NCI-H2171 treated with DMSO at 0.1 percent for 48 hours (cell line): ENCODE measurements at regions not wholly inside any gene's neighbourhood (a gene's known extent, or its start where the extent isn't known, plus 50 kb on each side); places are given as distances from the start of the nearest gene placed in this dataset.
"Not testable (repeated sequence)": the region's sequence is repeated elsewhere in the genome, so short reads cannot be mapped to it uniquely, and the experiment has no call there.

ENCODE experiments used
- DNase-seq: peaks from one replicate; lab custom pipeline; 2025; lab: John Stamatoyannopoulos, UW

DNA sequence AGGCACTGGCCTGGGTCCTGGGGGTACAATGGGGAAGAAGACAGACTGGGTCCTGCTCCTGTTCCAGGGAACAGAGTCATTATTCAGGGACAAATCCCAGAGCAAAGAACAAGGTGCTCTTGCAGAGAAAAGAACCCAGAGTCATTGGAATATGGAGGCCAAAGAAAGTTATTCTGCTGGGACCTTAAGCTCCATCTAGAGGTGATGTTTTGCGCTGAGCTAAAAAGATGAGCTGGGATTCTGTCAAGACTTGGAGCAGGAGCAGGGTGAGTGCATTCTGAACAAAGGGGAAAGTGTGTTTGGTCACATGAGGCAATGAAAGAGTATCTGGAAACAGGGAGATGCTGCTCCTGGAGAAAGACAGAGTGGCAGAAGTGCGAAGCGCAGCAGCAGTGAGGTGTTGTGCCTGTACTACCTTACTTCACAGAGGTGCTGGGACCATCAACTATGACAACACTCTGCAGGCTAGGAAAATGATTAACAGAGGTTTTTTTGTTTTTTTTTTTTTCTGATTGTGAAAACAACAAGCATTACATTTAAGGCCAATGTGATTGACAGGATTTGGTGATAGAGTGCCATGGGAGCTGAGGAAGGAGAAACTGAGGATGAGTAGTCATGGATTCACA is 95.3 kb upstream of the TNFSF11 start:
- peak; percentile 14 for DNase-seq

DNA sequence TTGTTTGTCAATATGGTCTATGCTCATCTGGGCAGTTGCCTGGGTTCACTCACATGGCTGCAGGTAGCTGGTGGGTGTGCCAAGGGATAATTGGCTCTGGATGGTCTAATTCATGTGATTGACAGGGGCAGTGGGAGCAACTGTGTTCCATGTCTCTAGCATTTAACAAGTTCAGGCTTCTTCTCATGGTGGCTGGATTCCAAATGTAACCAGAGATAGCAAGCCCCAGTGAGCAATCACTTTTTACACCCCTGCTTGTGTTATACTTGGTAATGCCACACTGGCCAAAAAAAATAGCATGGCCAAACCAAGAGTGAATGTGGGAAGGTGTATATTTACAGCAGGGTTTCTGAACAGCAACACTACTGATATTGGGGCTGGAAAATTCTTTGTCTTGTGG is 89.6 kb upstream of the TNFSF11 start:
- DNase-seq = peak; percentile 79

DNA sequence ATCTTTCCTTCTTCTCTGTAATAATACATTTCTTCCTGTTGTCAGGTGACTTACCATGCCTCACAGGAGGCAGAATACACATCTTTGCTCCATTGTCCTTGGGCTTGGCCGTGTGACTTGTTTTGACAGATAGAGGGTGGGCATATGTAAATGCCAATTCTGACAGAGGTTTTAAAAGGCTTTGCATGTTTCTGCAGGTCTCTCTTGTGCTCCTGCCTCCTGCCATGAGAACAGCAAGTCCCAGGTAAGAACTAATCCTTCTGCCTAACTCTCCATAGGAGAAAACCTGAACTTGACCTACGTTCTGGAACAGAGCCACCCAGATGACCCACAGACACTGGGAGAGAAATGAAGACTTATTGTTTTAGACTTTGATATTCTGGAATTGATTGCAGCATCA is 88.7 kb upstream of the TNFSF11 start:
- DNase-seq = peak; percentile 11

DNA sequence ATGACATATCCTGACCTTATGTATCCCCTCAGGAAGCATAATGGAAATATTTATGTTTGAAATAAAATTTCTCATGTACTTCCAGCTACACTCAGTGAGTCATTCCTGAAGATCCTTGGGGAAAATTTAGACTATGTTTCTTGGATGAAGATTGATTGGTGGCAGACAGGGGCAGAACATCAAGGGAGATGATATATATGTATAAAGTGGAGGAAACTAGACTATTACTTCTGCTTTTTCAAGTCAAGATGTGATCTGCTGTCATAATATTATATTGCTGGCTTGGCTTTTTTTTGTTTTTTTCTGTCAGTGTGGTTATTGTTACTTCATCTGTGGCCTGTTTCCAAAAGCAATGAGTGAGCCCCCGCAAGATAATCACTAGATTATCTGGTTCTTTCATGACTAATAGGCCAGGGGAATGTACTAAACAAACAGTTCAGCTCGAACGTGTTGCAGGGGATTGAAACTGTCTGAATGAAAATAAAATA is 87.2 kb upstream of the TNFSF11 start:
- no peak for DNase-seq

DNA sequence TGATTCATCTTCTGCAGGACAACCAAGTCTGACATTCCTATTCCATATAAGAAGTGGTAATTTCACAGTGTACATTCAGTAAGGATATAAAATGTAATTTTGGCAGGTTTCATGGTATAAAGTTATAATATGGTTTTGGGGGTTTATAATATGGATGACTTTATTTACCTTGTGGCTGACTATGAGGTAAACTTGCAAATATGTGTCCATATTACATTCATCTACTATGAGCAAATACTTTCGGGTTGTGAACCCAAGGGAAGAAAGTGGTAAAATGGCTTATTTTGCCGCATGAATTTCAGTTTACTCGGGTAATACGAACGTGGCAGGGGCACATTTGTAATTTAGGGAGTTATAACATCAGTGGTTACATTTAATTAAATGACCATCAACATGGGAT is 86.7 kb upstream of the TNFSF11 start:
- no peak for DNase-seq

DNA sequence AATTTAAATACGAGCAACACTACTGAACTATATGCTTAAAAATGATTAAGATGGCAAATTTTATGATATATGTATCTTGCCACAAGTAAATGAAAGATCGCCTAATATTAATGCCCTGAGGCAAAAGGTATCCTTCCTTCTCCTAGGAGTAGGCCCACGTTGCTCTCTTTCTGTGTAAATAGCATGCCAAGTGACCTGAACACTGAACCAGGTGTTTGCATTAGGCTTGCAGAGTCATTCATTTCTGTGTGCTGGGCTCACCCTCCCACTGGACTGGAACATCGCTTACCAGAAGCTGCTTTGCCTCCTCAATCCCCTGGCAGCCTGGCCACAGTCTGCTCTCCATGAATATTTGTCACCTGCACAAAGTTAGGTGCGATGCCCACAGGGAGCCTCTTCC is 83.3 kb upstream of the TNFSF11 start:
- no peak for DNase-seq

DNA sequence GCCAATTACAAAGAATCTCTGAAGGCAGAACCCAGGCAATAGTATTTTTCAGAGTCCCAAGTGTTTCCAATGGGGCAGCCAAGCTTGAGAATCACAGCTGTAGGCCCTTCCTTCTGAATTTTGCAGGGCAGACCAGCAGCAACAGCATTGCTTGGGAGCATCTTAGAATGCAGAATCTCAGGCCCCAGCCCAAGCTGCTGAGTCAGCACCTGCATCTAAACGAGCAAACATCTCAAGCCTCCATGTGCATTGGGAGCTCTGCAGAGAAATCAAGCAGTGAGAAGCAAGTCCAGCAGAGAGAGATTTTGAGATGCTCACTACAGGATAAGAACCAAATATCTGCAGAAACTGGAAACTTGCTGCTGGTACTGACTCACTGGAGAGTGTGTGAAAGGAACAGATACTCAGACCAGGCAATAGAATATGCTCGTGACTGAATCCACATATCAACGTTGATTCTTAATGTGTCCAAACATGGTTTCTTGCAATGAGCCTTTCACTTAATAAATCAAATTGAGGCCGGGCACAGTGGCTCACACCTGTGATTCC is 81.5 kb upstream of the TNFSF11 start:
- DNase-seq = no peak

DNA sequence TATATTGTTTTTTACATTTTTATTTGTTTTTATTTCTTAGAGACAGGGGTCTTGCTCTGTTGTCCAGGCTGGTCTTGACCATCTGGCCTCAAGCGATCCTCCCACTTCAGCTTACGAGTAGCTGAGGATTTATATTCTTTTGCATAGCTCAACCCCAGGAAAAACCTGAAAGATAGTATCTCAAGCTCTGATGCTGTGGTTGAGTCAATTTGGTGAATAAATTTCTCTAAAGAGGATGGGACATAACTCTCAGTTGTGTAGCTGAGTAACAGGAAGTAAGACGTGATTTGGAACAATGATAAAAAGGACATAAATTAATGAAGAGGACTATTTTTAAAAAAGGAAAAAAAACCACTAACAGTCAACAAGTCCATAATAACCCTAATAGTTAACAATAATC is 79.8 kb upstream of the TNFSF11 start:
- DNase-seq = no peak

DNA sequence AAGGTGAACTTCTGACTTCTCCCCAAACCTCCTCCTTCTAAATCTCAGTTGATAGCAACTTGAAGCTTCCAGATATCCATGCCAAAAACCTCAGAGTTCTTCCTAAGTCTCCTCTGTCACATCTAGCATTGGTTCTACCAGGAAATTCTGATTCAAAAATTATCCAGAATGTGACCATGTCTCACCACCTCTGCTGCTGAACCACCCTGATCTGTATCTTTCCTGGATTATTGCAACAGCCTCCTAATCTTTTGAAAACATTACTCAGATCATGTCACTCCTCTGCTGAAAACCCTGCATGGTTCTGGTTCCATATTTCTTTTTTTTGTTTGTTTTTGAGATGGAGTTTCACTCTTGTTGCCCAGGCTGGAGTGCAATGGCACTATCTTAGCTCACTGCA is 78.7 kb upstream of the TNFSF11 start:
- no peak for DNase-seq

DNA sequence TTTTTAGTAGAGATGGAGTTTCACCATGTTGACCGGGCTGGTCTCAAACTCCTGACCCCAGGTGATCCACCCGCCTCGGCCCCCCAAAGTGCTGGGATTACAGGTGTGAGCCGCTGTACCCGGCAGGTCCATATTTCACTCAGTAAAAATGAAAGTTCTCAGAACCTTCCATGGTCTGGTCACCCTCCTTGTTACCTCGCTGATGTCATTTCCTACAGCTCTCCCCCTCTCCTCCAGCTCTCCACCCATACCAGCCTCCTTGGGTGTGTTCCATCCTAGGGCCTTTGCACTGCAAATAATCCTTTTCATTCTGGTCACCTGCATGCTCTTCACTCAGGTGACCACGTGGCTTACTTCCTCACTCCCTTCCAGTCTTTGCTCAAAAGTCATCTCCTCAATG is 78.2 kb upstream of the TNFSF11 start:
- no peak for DNase-seq

DNA sequence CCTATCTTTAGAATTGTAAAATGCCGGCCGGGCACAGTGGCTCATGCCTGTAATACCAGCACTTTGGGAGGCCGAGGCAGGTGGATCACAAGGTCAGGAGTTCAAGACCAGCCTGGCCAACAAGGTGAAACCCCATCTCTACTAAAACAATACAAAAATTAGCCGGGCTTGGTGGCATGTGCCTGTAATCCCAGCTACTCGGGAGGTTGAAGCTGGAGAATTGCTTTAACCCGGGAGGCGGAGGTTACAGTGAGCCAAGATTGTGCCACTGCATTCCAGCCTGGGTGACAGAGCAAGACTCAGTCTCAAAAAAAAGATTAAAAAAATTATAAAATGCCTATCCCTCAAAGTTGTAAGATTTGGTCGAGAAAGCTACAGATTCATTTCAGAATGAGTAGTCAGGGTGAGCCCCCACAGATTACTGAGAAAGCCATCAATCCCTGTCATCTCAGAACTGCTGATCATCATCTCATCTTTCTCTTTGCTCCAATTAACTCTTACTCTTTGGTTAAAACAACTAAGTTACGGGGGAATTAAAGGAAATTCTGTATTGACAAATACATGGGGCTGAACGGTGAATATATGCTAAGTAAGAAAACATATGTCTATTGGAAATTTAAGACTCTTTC is 76.9 kb upstream of the TNFSF11 start:
- not testable (repeated sequence) for DNase-seq

DNA sequence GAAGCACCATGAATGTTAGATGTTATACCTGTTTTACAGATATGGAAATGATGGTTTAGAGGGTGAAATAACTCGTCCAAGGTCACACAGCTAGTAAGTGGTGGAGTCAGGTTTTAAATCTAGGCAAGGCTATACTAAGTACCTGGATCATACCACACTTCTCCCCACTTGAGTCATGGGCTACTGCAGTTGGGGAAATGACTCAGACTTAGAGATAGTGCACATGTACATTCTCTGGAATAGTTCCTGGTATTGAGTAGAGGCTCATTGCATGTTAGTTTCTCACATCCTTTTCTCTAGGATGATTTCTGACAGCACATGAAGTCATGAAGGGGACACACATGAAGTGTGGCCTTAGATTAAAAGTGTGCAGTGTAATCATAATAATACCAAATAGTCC is 76.2 kb upstream of the TNFSF11 start:
- no peak for DNase-seq

DNA sequence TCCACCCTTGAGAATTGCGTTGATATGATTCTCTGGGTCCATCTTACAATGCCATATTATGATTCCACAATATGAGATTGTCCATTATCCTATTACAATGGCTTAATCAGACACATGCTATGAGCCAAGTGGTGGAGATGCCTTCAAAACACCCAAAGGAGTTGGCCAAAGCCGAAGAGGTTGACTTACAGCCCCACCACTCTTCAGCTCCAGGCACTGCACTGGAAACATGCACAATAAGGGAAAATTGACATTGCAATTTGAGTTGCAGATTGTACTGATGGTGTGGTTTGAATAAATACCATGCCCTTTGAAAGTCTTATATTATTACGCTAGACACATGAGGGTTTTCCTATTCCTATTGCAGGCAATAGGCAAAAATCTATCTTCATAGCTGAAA is 75.4 kb upstream of the TNFSF11 start:
- DNase-seq = no peak
